DND-41 (cell line): ENCODE measurements at regions not wholly inside any gene's neighbourhood (a gene's known extent, or its start where the extent isn't known, plus 50 kb on each side); places are given as distances from the start of the nearest gene placed in this dataset.
"Not testable (repeated sequence)": the region's sequence is repeated elsewhere in the genome, so short reads cannot be mapped to it uniquely, and the experiment has no call there.

ENCODE experiments used
- ATAC-seq: fragments of 200-7000 bp; cut with Tn5 transposase; 3 replicates; pipeline ENCODE4 v1.9.1; 2021; ENCODE audit warnings: low read depth; ENCODE audit not compliant: insufficient read depth
- DNase-seq: peaks from one replicate; pipeline ENCODE4 v3.0.0-alpha.2; 2020
- H2AFZ ChIP-seq: 2 replicates; pipeline ENCODE4 v1.6.0; 2012; ENCODE audit warnings: low read depth, low read length
- H3K27ac ChIP-seq: 2 replicates; pipeline ENCODE4 v1.5.1; 2012; ENCODE audit warnings: low read length, inconsistent platforms
- H3K27me3 ChIP-seq: fragments of 200-600 bp; sonication (generic); 2 replicates; pipeline ENCODE4 v1.6.0; 2012; ENCODE audit warnings: low read length, mild to moderate bottlenecking, inconsistent platforms; ENCODE audit not compliant: insufficient read depth, poor library complexity
- H3K36me3 ChIP-seq: 2 replicates; pipeline ENCODE4 v1.5.1; 2012; ENCODE audit warnings: low read length, inconsistent platforms; ENCODE audit not compliant: insufficient read depth
- H3K4me1 ChIP-seq: 2 replicates; pipeline ENCODE4 v1.5.1; 2012; ENCODE audit warnings: mild to moderate bottlenecking, low read length; ENCODE audit not compliant: insufficient read depth
- H3K4me2 ChIP-seq: 2 replicates; pipeline ENCODE4 v1.6.0; 2012; ENCODE audit warnings: mild to moderate bottlenecking, moderate library complexity, low read length, inconsistent platforms; ENCODE audit not compliant: insufficient read depth
- H3K4me3 ChIP-seq, 2 experiments: fragments of 200-600 bp in 1 of 2; shearing (Covaris generic) in 1 of 2; 2 replicates each; pipeline ENCODE4 v1.5.1; 2012 to 2016; ENCODE audit warnings: inconsistent platforms in 2 of 2, low read length in 2 of 2, mild to moderate bottlenecking in 2 of 2, low read depth in 1 of 2, moderate library complexity in 1 of 2
- H3K79me2 ChIP-seq: 2 replicates; pipeline ENCODE4 v1.6.0; 2012; ENCODE audit warnings: low read length, inconsistent platforms; ENCODE audit not compliant: insufficient read depth
- H3K9ac ChIP-seq: 2 replicates; pipeline ENCODE4 v1.6.0; 2012; ENCODE audit warnings: low read depth, mild to moderate bottlenecking, inconsistent platforms, low read length, moderate library complexity
- H3K9me3 ChIP-seq: 2 replicates; pipeline ENCODE4 v1.5.1; 2012; ENCODE audit warnings: low read length, moderate library complexity, mild to moderate bottlenecking, inconsistent platforms; ENCODE audit not compliant: insufficient read depth, severe bottlenecking
- H4K20me1 ChIP-seq: 2 replicates; pipeline ENCODE4 v1.6.0; 2012; ENCODE audit warnings: low read length; ENCODE audit not compliant: insufficient read depth
- EZH2 ChIP-seq: IDR thresholded peaks from 3 replicates; pipeline ENCODE4 v1.6.1; 2012; ENCODE audit warnings: borderline replicate concordance, low read depth, mild to moderate bottlenecking, moderate library complexity, low read length, inconsistent platforms; ENCODE audit not compliant: severe bottlenecking
- TF ChIP-seq, protein P1 (sequence below): IDR thresholded peaks from 2 replicates; pipeline ENCODE4 v1.5.1; 2012; ENCODE audit warnings: borderline replicate concordance, low read length, moderate library complexity, mild to moderate bottlenecking; ENCODE audit not compliant: poor library complexity, severe bottlenecking; ENCODE audit errors: extremely low read depth

DNA sequence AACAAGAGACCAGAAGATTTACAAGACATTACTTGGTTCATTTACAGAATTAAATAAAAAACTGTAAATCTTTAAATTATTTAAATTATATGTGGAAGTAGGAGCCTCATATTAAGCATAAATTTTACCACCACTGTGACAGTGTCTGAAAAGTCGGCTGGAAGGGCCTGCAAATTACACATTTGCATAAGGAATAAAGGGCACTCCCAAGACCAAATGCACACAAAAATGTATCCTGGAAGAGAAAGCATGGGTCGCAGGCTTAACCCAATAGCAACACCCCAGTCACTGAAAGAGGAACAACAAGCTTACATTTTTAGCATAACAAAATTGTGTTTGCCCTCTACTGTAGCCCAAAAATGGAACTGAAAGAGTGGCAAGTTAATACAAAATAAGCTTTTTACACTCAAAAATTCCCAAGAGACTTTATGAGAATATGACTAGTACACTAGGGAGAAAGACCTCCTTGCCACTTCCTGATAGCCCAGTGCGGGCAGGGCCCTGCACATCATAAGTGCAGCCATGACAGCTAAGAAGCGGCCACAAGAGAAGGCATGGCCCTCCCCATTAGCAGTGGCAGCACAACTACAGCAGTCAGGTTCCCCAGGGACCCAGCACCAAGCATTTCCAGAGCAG is 482.0 kb downstream of the DTWD2 start:
- H3K9ac ChIP-seq, result no peak overlapping the region
- peaks cover 3% of the 10 kb centered on the region for H3K9me3 ChIP-seq
- H3K4me1 ChIP-seq, result no peaks in the 10 kb centered on the region
- no peak overlapping the region for H3K4me3 ChIP-seq
- ATAC-seq (no peak), DNase-seq (no peak)
- no peak overlapping the region for H3K27ac ChIP-seq
- H3K79me2 ChIP-seq, result no peaks in the 10 kb centered on the region
- no peaks in the 10 kb centered on the region for H3K27me3 ChIP-seq
- H3K4me2 ChIP-seq, result no peak overlapping the region
- no peaks in the 10 kb centered on the region for H3K36me3 ChIP-seq
- TF ChIP-seq, protein P1, sequence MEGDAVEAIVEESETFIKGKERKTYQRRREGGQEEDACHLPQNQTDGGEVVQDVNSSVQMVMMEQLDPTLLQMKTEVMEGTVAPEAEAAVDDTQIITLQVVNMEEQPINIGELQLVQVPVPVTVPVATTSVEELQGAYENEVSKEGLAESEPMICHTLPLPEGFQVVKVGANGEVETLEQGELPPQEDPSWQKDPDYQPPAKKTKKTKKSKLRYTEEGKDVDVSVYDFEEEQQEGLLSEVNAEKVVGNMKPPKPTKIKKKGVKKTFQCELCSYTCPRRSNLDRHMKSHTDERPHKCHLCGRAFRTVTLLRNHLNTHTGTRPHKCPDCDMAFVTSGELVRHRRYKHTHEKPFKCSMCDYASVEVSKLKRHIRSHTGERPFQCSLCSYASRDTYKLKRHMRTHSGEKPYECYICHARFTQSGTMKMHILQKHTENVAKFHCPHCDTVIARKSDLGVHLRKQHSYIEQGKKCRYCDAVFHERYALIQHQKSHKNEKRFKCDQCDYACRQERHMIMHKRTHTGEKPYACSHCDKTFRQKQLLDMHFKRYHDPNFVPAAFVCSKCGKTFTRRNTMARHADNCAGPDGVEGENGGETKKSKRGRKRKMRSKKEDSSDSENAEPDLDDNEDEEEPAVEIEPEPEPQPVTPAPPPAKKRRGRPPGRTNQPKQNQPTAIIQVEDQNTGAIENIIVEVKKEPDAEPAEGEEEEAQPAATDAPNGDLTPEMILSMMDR, result no peak
- H2AFZ ChIP-seq, result no peak overlapping the region
- no peaks in the 10 kb centered on the region for H4K20me1 ChIP-seq

DNA sequence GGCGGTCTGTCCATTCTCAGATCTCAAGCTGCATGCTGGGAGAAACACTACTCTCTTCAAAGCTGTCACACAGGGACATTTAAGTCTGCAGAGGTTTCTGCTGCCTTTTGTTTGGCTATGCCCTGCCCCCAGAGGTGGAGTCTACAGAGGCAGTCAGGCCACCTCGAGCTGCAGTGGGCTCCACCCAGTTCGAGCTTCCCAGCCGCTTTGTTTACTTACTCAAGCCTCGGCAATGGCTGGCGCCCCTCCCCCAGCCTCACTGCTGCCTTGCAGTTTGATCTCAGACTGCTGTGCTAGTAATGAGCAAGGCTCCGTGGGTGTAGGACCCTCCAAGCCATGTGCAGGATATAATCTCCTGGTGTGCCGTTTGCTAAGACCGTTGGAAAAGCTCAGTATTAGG is 486.1 kb downstream of the DTWD2 start:
- H3K36me3 ChIP-seq, H3K79me2 ChIP-seq, H3K4me3 ChIP-seq, ATAC-seq, DNase-seq, H3K27ac ChIP-seq, H3K27me3 ChIP-seq, H3K9me3 ChIP-seq, H3K4me1 ChIP-seq, H4K20me1 ChIP-seq, H3K4me2 ChIP-seq, H2AFZ ChIP-seq, H3K9ac ChIP-seq: not testable (repeated sequence)

DNA sequence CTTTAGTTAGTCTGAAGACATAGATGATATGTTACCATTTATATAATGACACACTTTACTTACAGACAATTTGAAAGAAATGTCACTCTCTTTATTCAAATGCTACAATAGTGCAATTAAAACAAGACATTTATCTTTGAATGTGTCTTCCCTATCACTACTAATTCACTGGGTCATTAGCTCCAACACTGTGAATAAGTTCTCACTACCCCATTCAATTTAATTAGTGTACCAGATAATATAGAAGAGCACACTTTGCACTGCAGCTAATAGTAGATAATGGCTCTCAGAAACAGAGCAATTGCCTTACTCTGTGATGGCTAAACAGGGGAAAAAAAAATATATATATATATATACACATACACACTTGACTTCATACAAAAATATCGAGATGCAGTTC is 497.0 kb downstream of the DTWD2 start:
- Histone ChIP-seq H3K4me1 (no peaks in the 10 kb centered on the region), H3K9me3 (no peaks in the 10 kb centered on the region), H4K20me1 (no peaks in the 10 kb centered on the region), H3K4me2 (no peak overlapping the region), H3K27ac (no peak overlapping the region), H3K9ac (no peak overlapping the region), H3K36me3 (no peaks in the 10 kb centered on the region), H3K27me3 (peaks cover 3% of the 10 kb centered on the region), H3K4me3 (no peak overlapping the region), H3K79me2 (no peaks in the 10 kb centered on the region), H2AFZ (no peak overlapping the region)
- ATAC-seq (no peak), DNase-seq (no peak)
- TF ChIP-seq EZH2, result no peak
- TF ChIP-seq, protein P1, result no peak

DNA sequence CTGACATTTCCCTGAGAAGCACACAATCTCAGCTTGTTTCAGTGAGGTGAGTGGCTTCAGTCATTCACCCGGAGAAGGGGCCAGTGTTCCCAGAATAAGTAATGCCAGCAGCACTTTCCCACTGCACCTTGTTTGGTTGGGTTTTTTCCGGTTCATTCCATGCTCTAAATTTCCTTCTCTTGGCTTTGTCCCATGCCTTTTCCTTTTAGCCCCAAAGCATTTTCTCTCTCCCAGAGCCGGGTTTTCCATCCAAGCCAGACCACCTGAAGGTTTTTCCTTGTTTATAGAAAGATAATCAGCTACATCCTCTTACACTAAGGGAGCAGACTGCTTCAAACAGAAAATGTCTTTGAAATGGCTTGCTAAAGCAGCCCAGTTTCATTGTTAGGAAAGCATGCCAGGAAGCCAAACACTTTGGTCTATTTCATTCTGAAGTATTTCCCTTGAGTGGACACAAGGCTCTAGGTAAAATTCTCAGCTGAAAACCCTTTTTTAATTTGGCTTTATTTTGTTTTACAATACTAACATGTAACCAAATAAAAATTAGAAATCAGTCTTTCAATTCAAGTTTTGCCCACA is 501.6 kb downstream of the DTWD2 start:
- no peak for TF ChIP-seq EZH2
- TF ChIP-seq, protein P1, result no peak

More for the DNA sequence above, 501.6 kb downstream of the DTWD2 start:
- Histone ChIP-seq H3K79me2 (no peaks in the 10 kb centered on the region), H3K36me3 (no peaks in the 10 kb centered on the region), H3K27me3 (peaks cover 3% of the 10 kb centered on the region), H2AFZ (no peak overlapping the region), H3K4me1 (no peaks in the 10 kb centered on the region), H3K4me2 (no peak overlapping the region), H3K9ac (no peak overlapping the region), H4K20me1 (no peaks in the 10 kb centered on the region), H3K4me3 (no peak overlapping the region), H3K9me3 (no peaks in the 10 kb centered on the region), H3K27ac (no peak overlapping the region)
- DNase-seq (no peak), ATAC-seq (no peak)
